Activated B cell treated with CpG ODN at 0.5 μM for 24 hours (primary cell): ENCODE measurements at regions not wholly inside any gene's neighbourhood (a gene's known extent, or its start where the extent isn't known, plus 50 kb on each side); places are given as distances from the start of the nearest gene placed in this dataset.
"Not testable (repeated sequence)": the region's sequence is repeated elsewhere in the genome, so short reads cannot be mapped to it uniquely, and the experiment has no call there.

Experiments used
- ATAC-seq: fragments of 200-7000 bp; cut with Tn5 transposase; one replicate; pipeline ENCODE4 v1.10.0; 2021; ENCODE audit warnings: low read depth, mild to moderate bottlenecking, moderate library complexity
- CTCF ChIA-PET: fragments of 350-600 bp; sonication (Branson Sonifier 250); formaldehyde crosslinking; loops from one replicate; lab custom pipeline; 2021; ENCODE audit warnings: antibody characterized with exemption; lab: Charles Lee
- POLR2A ChIA-PET: fragments of 350-600 bp; sonication (Branson Sonifier 250); formaldehyde crosslinking; loops from one replicate; lab custom pipeline; 2021; ENCODE audit warnings: antibody characterized with exemption; lab: Charles Lee
- DNase-seq: peaks from one replicate; pipeline ENCODE4 v3.0.0; 2022
- H3K27ac Mint-ChIP-seq: one replicate; pipeline ENCODE4 v1.8.0; 2020; ENCODE audit warnings: mixed read lengths
- H3K27me3 Mint-ChIP-seq: one replicate; pipeline ENCODE4 v1.8.0; 2021; ENCODE audit warnings: mixed read lengths
- H3K36me3 Mint-ChIP-seq: one replicate; pipeline ENCODE4 v1.8.0; 2021; ENCODE audit warnings: low read depth, mixed read lengths
- H3K4me1 Mint-ChIP-seq: one replicate; pipeline ENCODE4 v1.8.0; 2021; ENCODE audit warnings: mixed read lengths
- H3K4me3 Mint-ChIP-seq: one replicate; pipeline ENCODE4 v1.8.0; 2020; ENCODE audit warnings: mild to moderate bottlenecking, mixed read lengths
- H3K9me3 Mint-ChIP-seq: one replicate; pipeline ENCODE4 v1.8.0; 2020; ENCODE audit warnings: mixed read lengths
- intact Hi-C: fragments of 100-400 bp; cut with micrococcal nuclease; formaldehyde crosslinking; loops from one replicate; pipeline ENCODE4 v1.15.1; 2024
- TF ChIP-seq, protein P1 (sequence below): fragments of 200-600 bp; IDR thresholded peaks from one replicate; pipeline ENCODE4 v1.8.0; 2022; ENCODE audit warnings: antibody characterized with exemption, mild to moderate bottlenecking

DNA sequence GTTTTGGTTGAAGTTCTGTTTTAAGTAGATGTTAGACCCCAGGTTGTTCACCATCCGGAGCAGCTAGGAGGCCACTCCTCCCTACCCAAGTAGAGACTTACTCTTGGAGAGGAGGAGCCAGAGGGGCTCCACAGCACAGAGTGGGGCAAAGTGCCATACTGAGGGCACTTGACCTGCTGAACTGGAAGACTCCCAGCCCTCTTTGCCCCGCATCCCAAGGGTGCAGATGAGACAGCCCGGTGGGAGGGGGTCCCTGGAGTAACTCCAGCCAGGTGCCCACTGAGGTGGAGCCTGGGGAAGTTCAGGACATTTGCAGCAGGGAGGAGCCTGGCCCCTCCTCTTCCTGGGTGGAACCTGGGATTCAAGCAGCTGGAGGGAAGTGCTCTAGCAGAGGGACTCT is 102.1 kb upstream of the GPR6 start:
- Mint-ChIP-seq H3K9me3 (no peaks in the 10 kb centered on the region), H3K27me3 (peaks cover 5% of the 10 kb centered on the region), H3K27ac (no peak overlapping the region), H3K4me3 (no peak overlapping the region), H3K36me3 (no peaks in the 10 kb centered on the region), H3K4me1 (peaks cover 7% of the 10 kb centered on the region)
- intact Hi-C loops, result no loop called here
- DNase-seq, result no peak
- TF ChIP-seq, protein P1, sequence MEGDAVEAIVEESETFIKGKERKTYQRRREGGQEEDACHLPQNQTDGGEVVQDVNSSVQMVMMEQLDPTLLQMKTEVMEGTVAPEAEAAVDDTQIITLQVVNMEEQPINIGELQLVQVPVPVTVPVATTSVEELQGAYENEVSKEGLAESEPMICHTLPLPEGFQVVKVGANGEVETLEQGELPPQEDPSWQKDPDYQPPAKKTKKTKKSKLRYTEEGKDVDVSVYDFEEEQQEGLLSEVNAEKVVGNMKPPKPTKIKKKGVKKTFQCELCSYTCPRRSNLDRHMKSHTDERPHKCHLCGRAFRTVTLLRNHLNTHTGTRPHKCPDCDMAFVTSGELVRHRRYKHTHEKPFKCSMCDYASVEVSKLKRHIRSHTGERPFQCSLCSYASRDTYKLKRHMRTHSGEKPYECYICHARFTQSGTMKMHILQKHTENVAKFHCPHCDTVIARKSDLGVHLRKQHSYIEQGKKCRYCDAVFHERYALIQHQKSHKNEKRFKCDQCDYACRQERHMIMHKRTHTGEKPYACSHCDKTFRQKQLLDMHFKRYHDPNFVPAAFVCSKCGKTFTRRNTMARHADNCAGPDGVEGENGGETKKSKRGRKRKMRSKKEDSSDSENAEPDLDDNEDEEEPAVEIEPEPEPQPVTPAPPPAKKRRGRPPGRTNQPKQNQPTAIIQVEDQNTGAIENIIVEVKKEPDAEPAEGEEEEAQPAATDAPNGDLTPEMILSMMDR, result no peak
- no peak for ATAC-seq
- ChIA-PET POLR2A (no interaction called here), CTCF (no interaction called here)

DNA sequence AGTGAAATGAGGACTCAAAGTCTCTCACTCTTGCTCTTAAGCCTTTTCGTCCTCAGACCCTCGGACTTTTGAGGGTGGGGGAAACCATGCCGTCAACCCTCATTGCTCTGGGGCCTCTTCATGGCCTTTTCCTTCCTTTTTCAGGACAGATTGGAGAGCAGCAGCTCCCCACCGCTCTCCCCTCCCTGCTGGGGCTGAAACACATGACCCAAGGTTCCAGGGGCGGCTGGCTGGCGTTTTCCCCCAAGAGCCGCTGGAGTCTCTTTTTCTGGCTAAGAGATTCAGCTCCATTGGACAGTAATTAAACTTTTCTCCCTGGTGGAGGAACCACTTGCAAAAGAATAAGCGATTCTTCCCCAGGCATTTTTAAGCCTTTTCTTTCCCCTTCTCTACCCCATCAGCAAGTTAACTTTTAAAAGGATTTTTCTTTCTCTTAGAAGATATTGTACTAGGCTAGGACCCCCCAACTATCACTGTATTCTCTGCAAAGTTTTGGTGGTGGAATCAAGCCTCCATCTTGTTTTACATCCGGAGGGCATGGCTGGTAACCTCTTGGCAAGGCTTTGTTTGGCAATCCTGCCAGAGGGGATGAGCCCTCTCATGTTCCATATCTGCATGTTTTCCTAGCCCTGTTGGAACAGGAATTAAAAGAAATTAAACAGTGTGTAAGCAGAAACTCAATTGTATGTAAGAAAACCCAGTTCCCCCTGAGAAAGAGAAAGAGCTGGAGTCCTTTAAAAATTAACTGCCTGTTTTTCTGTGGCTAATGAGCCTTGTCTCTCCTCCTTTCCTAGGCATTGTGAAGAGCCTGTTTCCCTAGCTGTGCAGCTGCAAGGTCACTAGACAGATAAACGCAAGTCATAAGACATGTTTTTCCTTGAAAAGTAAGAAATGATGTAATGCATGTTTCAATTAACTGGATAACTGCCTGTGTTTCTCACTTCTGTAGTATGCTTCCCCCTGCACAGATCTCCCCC is 100.8 kb upstream of the GPR6 start:
- Mint-ChIP-seq H3K4me3 (no peak overlapping the region), H3K9me3 (peaks cover 4% of the 10 kb centered on the region), H3K4me1 (peaks cover 7% of the 10 kb centered on the region), H3K27ac (no peak overlapping the region), H3K36me3 (no peaks in the 10 kb centered on the region), H3K27me3 (peaks cover 5% of the 10 kb centered on the region)
- intact Hi-C loops, result no loop called here
- ChIA-PET CTCF (no interaction called here), POLR2A (no interaction called here)
- TF ChIP-seq, protein P1, result no peak
- ATAC-seq, result no peak
- DNase-seq, result no peak

- H3K4me3 Mint-ChIP-seq, H3K9me3 Mint-ChIP-seq, H3K36me3 Mint-ChIP-seq, ATAC-seq, H3K27me3 Mint-ChIP-seq, CTCF ChIA-PET, H3K27ac Mint-ChIP-seq, DNase-seq, POLR2A ChIA-PET, H3K4me1 Mint-ChIP-seq, intact Hi-C loops: not testable (repeated sequence)
These were observed 100.0 kb upstream of the GPR6 start for GRCh38 chr6:109878005-109878690.

GRCh38 chr6:109879081-109879480 is 99.0 kb upstream of the GPR6 start:
- H3K27ac Mint-ChIP-seq, H3K4me3 Mint-ChIP-seq, H3K36me3 Mint-ChIP-seq, intact Hi-C loops, H3K9me3 Mint-ChIP-seq, DNase-seq, ATAC-seq, POLR2A ChIA-PET, H3K4me1 Mint-ChIP-seq, CTCF ChIA-PET, H3K27me3 Mint-ChIP-seq: not testable (repeated sequence)

GRCh38 chr6:109879521-109879920 is 98.6 kb upstream of the GPR6 start:
- no peak for ATAC-seq
- Mint-ChIP-seq H3K36me3 (no peaks in the 10 kb centered on the region), H3K27me3 (peaks cover 5% of the 10 kb centered on the region), H3K9me3 (peaks cover 4% of the 10 kb centered on the region), H3K4me1 (no peaks in the 10 kb centered on the region), H3K27ac (no peak overlapping the region), H3K4me3 (no peak overlapping the region)
- no peak for DNase-seq
- ChIA-PET POLR2A (no interaction called here), CTCF (no interaction called here)
- intact Hi-C loops, result no loop called here
- TF ChIP-seq, protein P1, result no peak

DNA sequence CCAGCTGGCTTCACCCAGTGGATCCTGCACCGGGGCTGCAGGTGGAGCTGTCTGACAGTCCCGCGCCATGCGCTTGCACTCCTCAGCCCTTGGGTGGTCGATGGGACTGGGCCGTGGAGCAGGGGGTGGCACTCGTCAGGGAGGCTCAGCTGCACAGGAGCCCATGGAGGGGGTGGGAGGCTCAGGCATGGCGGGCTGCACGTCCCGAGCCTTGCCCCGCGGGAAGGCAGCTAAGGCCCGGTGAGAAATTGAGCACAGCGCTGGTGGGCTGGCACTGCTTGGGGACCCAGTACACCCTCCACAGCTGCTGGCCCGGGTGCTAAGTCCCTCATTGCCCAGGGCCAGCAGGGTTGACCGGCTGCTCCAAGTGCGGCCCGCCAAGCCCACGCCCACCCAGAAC is 97.0 kb upstream of the GPR6 start:
- H3K27me3 Mint-ChIP-seq, ATAC-seq, intact Hi-C loops, H3K4me3 Mint-ChIP-seq, H3K9me3 Mint-ChIP-seq, H3K27ac Mint-ChIP-seq, DNase-seq, POLR2A ChIA-PET, H3K4me1 Mint-ChIP-seq, CTCF ChIA-PET, H3K36me3 Mint-ChIP-seq: not testable (repeated sequence)

GRCh38 chr6:109881953-109882490 is 96.1 kb upstream of the GPR6 start:
- POLR2A ChIA-PET, result not testable (repeated sequence)

More at GRCh38 chr6:109881953-109882490, 96.1 kb upstream of the GPR6 start:
- H3K9me3 Mint-ChIP-seq, intact Hi-C loops, H3K36me3 Mint-ChIP-seq, H3K27ac Mint-ChIP-seq, H3K4me1 Mint-ChIP-seq, CTCF ChIA-PET, DNase-seq, ATAC-seq, H3K4me3 Mint-ChIP-seq, H3K27me3 Mint-ChIP-seq: not testable (repeated sequence)
